Retinal pigment epithelial cell (primary cell): ENCODE measurements at regions not wholly inside any gene's neighbourhood (a gene's known extent, or its start where the extent isn't known, plus 50 kb on each side); places are given as distances from the start of the nearest gene placed in this dataset.

Experiments
- DNase-seq: peaks from one replicate; pipeline ENCODE4 v3.0.0-alpha.2; 2010; ENCODE audit warnings: low read depth
- H3K4me3 ChIP-seq: 2 replicates; pipeline ENCODE4 v1.5.1; 2011; ENCODE audit warnings: mild to moderate bottlenecking, low read length, control low read depth, moderate library complexity
- CTCF ChIP-seq: conservative IDR thresholded peaks from 2 replicates; pipeline ENCODE4 v1.5.1; 2011; ENCODE audit warnings: low read depth, low read length, control low read depth, inconsistent platforms

- TF ChIP-seq CTCF = no peak
Measured at GRCh38 chr3:102135316-102135715, 286.0 kb downstream of the NFKBIZ start.

DNA sequence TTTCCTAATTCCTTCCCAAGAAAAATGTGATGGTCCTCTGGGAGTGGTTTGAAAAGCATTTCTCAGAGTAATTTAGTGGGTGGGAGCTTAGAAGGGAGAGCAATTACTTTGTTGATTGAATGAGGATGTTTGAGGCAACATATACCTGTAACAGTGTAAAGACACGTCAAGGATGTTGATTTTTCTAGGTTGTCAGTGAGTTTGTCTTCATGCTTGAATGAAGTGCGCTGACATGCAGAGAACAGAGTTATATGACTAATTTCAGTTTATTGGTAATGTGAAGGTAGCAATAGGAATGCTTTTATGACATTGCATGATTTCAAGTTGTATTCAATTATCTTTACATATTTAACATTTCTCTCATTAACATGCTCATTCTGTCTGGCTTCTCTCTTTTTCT lies 286.9 kb downstream of the NFKBIZ start:
- TF ChIP-seq CTCF = no peak
- no peak for DNase-seq
- no peak overlapping the region for H3K4me3 ChIP-seq

More at GRCh38 chr3:102135316-102135715, 286.0 kb downstream of the NFKBIZ start:
- DNase-seq = no peak
- H3K4me3 ChIP-seq = no peak overlapping the region

DNA sequence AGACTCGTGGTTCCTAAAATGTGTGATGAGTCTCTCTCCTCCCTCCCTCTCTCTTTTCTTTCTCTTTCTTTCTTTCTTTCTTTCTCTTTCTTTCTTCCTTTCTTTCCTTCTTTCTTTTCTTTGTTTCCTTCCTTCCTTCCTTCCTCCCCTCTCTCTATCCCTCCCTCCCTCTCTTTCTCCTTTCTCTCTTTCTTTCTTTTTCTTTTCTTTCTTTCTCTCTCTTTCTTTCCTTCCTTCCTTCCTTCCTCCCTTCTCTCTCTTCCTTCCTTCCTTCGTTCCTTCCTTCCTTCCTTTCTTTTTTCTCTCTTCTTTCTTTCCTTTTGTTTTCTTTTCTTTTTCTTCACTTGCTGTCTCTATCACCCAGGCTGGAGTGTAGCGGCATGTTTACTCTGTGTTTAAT lies 290.8 kb downstream of the NFKBIZ start:
- DNase-seq = no peak
- H3K4me3 ChIP-seq = no peak overlapping the region

DNA sequence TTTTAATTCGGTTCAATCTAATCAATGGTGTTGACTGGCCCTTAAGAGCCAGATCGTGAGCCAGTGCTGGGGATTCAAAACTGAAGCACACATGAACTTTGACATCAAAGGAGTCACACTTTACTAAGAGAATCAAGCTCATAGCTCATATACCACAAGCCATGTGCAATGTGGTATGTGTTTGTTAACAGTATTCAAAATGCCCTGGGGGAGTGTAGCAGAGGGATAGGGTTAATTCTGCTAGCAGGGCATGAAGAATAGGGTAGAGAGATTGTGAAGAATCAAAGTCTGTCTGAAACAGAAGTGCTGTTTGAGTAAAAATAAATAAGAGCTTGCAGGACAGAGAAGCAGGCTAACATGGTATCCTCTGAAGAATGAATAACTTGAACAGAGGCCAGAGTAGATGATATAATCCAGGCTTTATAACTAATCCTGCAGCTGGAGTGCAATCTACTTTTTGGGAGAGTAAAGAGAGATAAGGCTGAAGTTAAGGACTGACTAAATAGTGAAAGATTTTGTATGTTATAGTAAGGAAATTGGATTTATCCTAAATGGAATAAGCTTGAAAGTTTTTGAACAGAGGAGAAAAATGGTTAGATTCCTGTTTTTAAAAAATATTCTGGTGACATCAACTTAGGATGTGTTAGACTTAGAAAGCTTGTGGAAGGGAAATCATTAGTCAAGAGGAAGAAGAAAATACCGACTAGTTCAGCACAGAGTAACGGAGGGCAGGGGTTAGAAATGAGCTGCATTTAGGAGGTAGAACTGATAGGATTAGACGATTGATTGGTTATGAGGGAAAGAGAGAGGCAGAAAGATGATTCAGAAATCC lies 292.0 kb downstream of the NFKBIZ start:
- DNase-seq = no peak
- no peak for TF ChIP-seq CTCF
- no peak overlapping the region for H3K4me3 ChIP-seq

More for the DNA sequence above, 290.8 kb downstream of the NFKBIZ start:
- TF ChIP-seq CTCF = no peak

GRCh38 chr3:102141928-102142239 lies 292.6 kb downstream of the NFKBIZ start:
- no peak overlapping the region for H3K4me3 ChIP-seq
- DNase-seq = no peak
- no peak for TF ChIP-seq CTCF

- DNase-seq = no peak
Measured at GRCh38 chr3:102142379-102143060, 292.3 kb upstream of the ZPLD1 start.

More at GRCh38 chr3:102142379-102143060, 292.3 kb upstream of the ZPLD1 start:
- no peak for TF ChIP-seq CTCF
- no peak overlapping the region for H3K4me3 ChIP-seq
